GM21526 (cell line): ENCODE measurements at regions not wholly inside any gene's neighbourhood (a gene's known extent, or its start where the extent isn't known, plus 50 kb on each side); places are given as distances from the start of the nearest gene placed in this dataset.

Experiments
- ATAC-seq: cut with Tn5 transposase; IDR thresholded peaks from one replicate; pipeline ENCODE4 v1.9.1; 2021; ENCODE audit warnings: moderate library complexity; ENCODE audit not compliant: unreplicated experiment, low FRiP score

DNA sequence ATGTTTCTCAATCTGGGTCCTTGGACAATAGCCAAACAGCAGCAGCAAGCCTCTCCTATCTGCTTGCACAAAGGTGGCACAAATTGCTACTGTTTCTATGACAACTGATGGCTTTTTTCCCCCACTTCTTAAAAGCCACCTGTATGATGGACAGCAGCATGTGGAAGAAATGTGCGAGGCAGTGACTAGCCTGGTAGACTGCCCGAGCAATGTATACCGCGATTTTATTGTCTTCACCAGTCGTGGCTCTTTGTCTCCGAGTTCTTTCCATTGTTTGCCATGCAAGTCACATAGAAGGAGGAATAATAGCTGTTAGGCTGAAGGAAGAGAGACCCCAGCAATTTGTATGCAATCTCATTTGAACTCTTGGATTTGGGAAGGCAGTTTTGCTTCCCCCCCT, 79.4 kb downstream of the S1PR1 start:
- ATAC-seq: no peak

DNA sequence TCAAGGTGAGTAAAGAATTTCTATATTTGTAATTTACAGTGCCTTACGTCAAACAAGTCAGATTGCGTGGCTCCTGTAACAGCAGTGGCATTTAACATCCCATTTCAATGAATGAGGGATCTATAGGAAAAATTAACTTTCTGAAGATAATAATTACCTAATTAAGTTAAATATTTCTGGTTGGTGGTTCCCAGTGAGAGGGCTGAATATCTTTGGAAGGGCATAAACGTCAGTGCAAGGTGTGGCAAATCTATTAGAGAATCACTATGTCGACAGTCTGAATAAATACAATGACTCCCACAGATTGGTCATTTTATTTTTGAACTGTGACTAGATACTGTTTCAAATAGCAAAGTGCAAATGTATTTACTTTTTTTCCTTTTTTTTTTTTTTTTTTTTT, 80.0 kb downstream of the S1PR1 start:
- ATAC-seq: no peak

DNA sequence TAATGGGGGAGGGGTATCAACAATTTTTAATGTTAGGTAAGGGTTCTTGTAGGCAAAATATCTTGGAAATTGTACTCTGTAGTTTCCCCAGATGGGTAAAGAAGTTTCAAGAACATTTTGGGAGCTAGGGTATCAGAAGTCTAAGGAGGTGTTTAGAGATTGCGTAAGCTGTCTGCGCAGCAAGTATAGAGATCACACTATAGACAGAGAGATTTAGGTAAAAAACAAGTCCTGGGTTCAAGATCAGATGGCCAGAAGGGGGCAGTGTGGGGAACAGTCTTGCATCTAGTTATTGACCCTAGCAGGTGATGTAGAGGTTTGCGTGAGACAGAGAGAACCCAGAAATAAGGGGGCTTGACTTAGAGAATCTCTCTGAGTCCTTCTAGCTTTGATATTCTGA, 80.8 kb downstream of the S1PR1 start:
- ATAC-seq: no peak

DNA sequence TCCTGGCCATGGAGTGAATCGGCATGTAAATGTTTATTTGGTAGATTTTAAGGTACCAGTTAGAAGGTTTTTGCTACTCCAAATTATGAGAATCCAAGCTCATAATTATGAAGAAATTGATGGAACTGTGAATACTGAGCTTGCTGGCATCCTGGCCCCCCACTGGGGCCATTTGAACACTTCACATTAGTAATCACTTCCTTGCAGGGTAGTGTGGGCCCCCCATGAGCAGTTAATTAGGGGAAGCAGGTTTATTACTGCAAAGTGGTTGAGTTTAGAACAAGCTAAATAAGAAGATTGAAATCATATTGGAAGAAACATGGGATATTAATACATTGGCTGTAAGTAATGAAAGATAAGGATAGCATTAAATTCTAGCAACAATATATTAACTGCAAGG, 86.7 kb downstream of the S1PR1 start:
- ATAC-seq: no peak

DNA sequence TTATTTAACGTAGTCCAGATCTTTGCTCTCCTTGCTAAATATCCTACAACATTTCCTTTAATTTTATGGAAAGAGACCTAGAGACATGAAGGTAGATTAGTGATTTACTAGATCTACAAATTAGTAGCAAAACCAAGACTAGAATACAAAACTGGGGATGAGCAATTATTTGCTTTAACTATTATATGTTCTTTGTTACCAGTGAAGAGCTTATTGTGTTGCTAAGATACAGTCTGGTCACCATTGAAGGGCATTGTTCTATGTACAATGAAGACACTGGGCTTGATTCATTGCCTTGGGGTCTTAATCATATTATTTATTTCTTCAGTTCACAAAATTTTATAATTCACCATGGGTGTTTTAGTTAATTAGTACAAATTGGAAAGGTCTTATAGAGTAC, 88.3 kb downstream of the S1PR1 start:
- ATAC-seq: no peak

DNA sequence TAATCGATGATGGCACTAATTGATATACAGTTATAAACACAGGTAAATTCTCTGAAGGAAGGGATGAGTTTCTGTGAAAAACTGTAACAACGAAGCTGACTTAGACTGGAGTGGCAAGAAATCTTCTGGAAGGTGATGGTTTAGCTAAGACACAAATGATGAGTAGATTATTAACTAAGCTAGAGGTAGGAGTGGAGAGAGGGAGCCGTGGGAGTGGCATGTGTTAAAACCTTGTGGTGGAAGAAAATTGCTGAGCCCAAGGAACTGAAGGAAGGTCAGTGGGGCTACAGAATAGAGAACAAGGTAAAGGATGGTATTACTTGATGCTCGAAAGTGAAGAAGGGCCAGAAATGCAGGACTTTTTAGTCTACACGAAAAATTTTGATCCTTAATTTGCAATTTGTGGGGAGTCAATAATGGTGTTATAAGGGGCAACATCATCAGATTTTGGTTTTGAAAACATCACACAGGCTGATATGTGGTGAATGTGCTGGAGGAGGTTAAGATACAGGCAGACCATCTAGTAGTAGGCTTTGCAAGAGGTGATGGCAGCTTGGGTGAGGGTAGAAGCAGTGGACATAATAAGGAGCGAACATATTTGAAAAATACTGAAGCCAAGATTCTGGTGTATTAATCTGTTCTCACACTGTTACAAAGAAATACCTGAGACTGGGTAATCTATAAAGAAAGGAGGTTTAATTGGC, 93.8 kb downstream of the S1PR1 start:
- ATAC-seq: no peak

DNA sequence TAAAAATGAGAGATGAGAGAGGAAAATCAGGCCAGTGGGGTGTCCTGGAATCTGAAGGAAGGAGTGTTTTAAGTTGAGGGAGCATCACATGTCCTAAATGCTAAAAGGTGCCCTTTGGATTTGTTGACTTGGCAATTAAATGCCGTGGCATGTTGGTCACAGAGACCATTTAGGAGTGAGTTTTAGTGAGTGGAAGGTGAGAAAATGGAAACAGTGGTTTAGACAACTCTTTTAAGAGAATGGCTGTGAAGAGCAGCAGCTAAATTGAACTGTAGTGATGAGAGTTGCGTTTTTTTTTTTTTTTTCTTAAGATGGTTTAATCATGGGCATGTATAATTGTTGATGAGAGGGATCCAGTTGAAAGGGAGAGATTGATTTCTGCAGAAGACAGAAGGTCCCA, 95.0 kb downstream of the S1PR1 start:
- ATAC-seq: no peak

DNA sequence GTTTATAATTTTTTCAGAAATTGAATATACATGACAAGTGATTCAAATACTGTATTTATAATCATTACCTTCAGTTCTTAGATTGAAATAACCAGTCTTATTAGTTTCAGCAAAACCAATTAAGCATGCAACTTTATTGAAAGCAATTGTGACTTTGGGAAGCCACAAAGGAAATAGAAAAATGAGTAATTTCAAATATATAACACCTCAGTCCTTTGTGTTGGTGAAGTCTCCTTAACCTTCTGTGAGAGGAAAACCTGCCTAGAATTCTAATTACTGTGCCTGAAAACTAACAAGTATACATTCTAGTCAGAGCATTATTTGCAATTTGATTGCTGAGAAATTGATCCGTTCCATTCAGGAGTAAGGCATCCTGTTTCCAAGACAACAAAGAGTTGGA, 95.8 kb downstream of the S1PR1 start:
- no peak for ATAC-seq

DNA sequence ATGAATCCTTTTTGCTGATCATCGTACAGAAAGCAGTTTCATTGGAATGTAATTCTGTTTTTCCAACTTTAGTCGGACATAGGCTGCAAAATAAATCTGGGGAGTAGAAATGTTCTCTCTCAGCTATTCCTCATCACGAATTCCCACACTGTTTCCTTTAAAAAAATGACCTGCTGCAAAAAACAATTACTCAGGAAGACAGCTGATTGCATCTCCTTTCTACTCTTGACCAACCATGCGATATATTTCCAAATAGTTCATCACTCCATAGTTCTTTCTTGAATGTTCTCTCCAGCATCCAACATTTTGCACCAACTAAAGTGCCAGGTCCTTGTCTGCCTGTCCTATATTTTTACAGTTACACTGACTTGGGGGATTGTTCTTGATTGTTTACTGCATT, 96.4 kb downstream of the S1PR1 start:
- ATAC-seq: no peak

DNA sequence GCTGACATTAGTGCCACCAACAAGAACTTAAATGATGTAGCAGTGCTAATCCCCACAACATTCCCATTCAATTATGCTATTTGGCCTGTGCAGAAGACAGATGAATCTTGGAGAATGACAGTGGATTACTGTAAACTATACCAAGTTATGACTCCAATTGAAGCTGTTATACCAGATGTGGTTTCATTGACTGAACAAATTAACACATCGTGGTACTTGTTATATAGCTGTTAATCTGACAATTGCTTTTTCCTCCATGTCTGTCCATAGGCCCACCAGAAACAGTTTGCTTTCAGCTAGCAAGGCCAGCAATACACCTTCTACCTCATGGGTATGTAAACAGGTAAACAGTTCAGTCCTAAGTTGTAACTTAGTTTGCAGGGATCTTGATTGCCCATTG, 101.1 kb downstream of the S1PR1 start:
- ATAC-seq: no peak

DNA sequence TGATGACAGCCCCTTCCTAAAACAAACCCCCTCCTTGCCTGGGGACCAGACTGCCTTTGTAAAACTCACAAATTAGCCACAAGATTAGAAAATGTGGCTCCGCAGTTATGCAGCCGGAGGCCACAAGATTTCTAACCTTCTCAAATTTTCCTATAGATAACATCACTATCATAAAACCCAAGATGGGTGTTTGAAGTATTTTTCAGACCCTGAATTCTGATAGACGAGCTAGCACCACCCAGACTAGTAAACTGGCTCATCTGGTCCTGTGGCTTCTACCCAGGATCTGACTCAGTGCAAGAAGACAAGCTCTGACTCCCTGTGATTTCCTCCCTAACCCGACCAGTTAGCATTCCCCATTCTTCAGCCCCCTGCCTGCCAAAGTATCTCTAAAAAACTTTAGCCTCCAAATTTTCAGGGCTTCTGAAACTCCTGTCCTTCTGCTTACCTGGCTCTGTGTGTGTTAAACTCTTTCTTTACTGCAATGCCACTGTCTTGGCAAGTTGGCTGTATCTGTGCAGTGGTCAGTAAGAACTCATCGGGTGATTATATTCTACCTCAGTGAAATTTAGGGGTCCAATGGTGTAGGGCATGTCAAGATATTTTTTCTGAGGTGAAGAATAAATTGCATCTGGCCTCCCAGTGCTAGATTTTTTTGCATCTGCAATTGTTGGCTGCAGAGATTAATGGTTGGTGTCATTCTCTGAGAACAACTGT, 102.1 kb downstream of the S1PR1 start:
- no peak for ATAC-seq

DNA sequence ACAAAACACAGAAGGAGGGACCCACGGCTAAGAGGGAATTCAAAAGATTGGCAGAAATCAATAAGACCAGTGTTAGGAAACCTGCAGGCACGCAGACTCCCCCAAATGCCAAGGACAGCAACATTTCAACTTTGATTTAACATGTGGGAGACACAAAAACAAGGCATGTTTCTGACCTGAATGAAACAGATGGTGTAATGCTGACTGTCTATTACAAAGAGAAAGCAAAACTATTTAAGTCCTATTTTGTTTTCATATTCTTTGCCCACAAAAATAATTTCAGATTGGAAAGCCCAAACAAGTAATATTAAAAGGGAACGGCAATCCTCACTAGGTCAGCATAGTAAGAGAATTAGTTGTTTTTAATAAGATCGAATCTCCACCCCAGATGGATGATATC, 107.9 kb downstream of the S1PR1 start:
- no peak for ATAC-seq

DNA sequence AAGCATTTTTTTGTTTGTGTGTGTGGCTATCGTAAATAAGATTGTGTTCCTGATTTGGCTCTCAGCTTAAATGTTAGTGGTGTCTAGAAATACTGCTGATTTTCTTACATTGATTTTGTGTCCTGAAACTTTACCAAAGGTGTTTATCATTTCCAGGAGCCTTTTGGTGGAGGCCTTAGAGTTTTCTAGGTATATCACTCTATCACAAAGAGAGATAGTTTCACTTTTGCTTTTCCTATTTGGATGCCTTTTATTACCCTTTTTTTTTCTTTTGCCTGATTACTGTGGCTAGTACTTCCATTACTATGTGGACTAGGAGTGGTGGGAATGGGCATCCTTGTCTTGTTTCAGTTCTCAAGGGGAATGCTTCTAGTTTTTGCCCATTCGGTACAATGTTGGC, 109.6 kb downstream of the S1PR1 start:
- no peak for ATAC-seq

DNA sequence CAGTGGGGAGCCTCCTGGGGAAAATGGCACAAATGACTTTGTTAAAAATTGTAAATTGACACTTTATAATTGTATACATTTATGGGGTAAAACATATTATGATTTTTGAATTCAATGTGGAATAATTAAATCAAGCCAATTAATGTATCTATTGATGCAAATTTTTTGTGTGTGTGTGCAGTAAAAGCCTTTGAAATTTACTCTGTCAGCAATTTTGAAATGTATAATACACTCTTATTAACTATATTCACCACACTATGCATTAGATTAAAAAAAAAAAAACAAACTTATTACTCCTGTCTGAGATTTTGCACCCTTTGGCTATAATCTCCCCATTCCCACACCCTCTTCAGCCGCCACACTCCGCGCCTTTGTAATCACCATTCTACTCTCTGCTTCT, 119.2 kb downstream of the S1PR1 start:
- no peak for ATAC-seq

DNA sequence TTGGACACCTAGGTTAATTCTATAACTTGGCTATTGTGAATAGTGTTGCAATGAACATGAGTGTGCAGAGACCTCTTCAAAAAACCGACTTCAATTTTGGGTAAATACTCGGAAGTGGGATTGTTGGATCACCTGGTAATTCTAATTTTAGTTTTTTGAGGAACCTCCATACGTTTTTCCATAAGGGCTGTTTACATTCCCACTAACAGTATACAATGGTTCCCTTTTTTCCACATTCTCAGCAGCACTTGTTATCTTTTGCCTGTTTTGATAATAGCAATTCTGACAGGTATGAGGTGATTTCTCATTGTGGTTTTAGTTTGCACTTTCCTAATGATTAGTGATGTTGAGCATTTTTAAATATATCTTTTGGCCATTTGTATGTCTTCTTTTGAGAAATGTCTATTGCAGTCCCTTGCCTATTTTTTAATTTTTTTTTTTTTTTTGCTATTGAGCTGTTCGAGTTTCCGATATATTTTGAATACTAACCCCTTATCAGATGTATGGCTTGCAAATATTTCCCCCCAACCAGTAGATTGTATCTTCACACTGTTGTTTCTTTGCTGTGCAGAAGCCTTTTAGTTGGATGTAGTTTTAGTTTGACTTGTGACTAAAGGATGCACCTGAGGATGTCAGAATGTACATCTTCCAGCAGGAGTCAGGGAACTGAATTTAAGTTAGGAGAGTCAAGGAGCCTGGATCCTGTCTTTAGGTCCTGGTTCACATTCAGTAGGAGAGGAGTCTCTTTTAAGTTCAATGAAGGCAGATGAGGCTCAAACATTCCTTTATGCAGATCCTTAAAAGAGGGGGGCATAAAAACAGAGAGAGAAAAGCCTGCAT, 120.0 kb downstream of the S1PR1 start:
- peak; percentile 37 for ATAC-seq

DNA sequence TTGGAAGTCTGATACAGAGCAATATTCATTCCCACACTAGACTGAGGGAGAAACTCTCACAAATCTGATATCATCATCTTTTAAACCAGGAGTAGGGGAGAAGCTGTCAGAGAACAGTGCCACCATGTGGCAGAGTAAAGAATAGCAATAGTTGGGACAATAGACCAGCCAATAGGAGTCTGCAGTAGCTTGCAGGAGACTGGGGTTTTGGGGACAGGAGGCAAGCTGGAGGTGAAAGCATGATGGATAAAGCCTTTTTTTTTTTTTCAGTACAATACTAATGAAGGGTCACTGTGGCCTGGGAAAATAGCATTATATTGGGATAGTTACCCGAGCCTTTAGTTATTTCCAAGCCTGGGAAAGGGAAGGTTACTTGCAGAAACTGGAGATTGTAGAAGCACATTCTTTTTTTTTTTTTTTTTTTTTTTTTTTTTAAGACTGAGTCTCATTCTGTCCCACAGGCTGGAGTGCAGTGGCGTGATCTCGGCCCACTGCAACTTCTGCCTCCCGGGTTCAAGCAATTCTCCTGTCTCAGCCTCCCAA, 120.7 kb downstream of the S1PR1 start:
- peak; percentile 97 for ATAC-seq

DNA sequence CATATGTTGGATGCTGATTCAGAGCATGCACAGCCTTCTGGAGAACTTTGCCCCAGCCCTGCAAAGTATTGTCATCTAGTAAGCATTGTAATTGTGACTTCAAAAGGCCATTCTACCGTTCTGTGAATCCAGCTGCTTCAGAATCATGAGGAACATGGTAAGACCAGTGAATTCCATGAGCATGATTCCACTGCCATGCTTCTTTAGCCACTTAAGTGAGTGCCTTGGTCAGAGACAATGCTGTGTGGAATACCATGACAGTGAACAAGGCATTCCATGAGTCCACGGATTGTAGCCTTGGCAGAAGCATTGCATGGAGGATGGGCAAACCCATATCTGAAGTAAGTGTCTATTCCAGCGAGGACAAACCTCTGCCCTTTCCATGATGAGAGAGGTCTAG, 123.7 kb downstream of the S1PR1 start:
- ATAC-seq: no peak

DNA sequence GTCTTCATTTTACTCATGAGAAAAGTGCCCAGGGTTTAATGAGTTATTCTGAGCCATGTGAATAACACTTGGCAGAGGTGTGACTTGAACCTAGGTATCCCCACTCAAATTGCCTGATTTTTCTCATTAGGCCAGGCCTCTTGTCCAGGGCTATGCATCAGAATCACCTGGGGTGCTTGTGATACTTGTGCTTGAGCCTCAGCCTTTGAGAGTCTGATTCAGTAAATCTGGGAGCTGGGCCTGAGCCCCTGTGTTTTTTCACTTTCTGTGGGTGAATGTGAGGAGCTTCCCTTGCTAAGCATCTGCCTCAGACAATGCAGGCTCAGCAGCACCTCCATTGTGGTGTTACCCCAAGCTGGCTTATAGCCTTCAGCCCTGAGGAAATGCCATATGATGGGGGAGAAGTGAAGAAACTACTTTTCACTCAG, 127.1 kb downstream of the S1PR1 start:
- no peak for ATAC-seq

DNA sequence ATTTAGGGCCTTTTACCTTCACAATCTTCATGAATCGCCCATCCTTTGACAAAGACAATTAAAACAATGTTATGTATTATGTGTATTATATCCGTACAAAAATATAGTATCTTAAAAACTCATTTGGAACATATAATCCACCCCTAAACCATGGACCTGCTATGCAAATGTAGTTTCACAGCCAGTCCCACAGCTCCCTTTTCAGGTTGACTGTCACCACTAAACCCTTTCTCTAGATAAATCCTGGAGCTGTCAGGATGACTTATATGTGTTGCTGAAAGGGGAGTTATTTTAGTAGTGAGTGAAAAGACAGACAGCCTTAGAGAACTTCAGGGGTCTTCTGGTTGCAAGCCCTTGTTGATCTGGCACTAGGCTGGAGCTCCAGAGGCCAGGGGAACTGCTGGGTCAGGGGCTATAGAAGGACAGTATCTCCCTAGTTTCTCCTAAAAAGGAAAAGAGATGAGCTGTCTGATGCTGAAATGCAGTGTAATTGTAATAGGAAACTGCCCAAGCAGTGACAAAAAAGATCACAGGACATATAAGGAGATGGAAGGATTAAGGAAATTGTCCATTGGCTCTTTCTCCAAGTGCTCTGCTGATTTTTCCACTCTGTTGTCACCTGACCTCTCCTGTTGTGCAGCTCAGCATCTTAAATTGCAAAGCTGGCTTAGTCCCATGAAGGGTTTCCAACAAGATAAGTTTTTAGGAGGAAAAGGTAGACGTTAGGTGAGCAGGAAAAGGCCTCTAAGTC, 127.7 kb downstream of the S1PR1 start:
- ATAC-seq: no peak

DNA sequence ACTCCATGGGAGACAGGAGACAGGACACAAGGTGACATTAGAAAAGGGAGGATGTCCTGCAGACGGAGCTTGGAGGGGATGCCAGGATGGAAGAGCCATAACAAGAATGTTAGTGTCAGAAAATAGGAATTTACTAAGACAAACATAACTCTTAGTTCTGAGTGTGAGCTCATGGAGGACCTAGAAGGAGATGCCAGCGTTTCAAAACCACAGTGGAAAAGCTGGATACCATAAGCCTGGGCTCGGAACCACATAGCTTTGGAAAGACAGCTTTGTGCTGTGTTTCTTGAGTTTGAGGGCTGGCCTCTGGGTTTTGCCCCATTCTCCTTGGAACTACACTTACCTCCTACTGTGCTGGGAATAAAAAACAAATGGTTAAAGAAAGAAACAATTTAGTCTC, 128.4 kb downstream of the S1PR1 start:
- no peak for ATAC-seq

DNA sequence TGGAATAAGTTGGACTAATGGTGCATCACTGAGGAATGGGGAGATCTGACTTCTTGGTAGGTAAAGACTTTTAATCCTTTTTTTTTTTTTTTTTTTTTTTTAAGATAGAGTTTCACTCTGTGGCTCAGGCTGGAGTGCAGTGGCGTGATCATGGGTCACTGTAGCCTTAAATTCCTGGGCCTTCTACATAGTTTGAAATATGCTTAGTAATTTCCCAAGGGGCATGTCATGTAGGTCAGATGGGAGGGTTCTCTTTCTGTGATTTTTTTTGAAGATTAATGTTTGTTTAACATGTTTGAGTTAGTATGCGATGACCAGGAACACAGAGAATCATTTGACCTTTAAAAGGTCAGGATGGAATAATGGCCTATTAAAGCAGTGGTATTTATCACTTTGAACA, 129.1 kb downstream of the S1PR1 start:
- no peak for ATAC-seq
